ENCODE measurements at regions not wholly inside any gene's neighbourhood (a gene's known extent, or its start where the extent isn't known, plus 50 kb on each side); places are given as distances from the start of the nearest gene placed in this dataset.

- TF ChIP-seq, protein P1, sequence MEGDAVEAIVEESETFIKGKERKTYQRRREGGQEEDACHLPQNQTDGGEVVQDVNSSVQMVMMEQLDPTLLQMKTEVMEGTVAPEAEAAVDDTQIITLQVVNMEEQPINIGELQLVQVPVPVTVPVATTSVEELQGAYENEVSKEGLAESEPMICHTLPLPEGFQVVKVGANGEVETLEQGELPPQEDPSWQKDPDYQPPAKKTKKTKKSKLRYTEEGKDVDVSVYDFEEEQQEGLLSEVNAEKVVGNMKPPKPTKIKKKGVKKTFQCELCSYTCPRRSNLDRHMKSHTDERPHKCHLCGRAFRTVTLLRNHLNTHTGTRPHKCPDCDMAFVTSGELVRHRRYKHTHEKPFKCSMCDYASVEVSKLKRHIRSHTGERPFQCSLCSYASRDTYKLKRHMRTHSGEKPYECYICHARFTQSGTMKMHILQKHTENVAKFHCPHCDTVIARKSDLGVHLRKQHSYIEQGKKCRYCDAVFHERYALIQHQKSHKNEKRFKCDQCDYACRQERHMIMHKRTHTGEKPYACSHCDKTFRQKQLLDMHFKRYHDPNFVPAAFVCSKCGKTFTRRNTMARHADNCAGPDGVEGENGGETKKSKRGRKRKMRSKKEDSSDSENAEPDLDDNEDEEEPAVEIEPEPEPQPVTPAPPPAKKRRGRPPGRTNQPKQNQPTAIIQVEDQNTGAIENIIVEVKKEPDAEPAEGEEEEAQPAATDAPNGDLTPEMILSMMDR (IDR thresholded peaks at IDR 0.05), result no peak
- TF ChIP-seq EZH2 (IDR thresholded peaks at IDR 0.05), result no peak
Observed at GRCh38 chr21:27154451-27155129, 187.7 kb upstream of the ADAMTS5 start.
